RWPE1 (cell line): ENCODE measurements at regions not wholly inside any gene's neighbourhood (a gene's known extent, or its start where the extent isn't known, plus 50 kb on each side); places are given as distances from the start of the nearest gene placed in this dataset.

Experiments used
- CTCF ChIA-PET: fragments of 350-600 bp; sonication (Branson Sonifier 250); formaldehyde crosslinking; extraction: SDS; loops from one replicate; lab custom pipeline; 2021; lab: Yijun Ruan, JAX
- POLR2A ChIA-PET: fragments of 400-600 bp; formaldehyde crosslinking; extraction: SDS; loops from one replicate; lab custom pipeline; 2020; ENCODE audit warnings: antibody characterized with exemption; ENCODE audit not compliant: low non-redundant PET; lab: Yijun Ruan, JAX
- DNase-seq: peaks from one replicate; pipeline ENCODE4 v3.0.0; 2012; ENCODE audit warnings: low spot score
- H3K27ac ChIP-seq: fragments of 450-650 bp; 2 replicates; pipeline ENCODE4 v1.5.1; 2017
- CTCF ChIP-seq: fragments of 450-650 bp; conservative IDR thresholded peaks from 2 replicates; pipeline ENCODE4 v1.5.1; 2017; ENCODE audit warnings: low read depth, mild to moderate bottlenecking

- no peak for TF ChIP-seq CTCF
- H3K27ac ChIP-seq: no peak overlapping the region
- CTCF ChIA-PET: no interaction called here
- POLR2A ChIA-PET: no interaction called here
- DNase-seq: no peak
Observed at GRCh38 chr7:124692425-124692824, 73.2 kb downstream of the GPR37 start.

GRCh38 chr7:124690840-124691239 is 74.8 kb downstream of the GPR37 start:
- CTCF ChIA-PET: no interaction called here
- no peak for DNase-seq
- H3K27ac ChIP-seq: no peak overlapping the region
- POLR2A ChIA-PET: no interaction called here
- no peak for TF ChIP-seq CTCF

GRCh38 chr7:124689931-124690330 is 75.7 kb downstream of the GPR37 start:
- ChIA-PET POLR2A (no interaction called here), CTCF (no interaction called here)
- no peak overlapping the region for H3K27ac ChIP-seq
- TF ChIP-seq CTCF: no peak
- no peak for DNase-seq

- POLR2A ChIA-PET: no interaction called here
- TF ChIP-seq CTCF: no peak
- CTCF ChIA-PET: no interaction called here
- DNase-seq: no peak
- H3K27ac ChIP-seq: no peak overlapping the region
Observed at GRCh38 chr7:124689523-124689922, 76.1 kb downstream of the GPR37 start.

- no peak overlapping the region for H3K27ac ChIP-seq
- ChIA-PET POLR2A (no interaction called here), CTCF (no interaction called here)
- TF ChIP-seq CTCF: no peak
- DNase-seq: no peak
Observed at GRCh38 chr7:124688991-124689390, 76.6 kb downstream of the GPR37 start.

- no peak for DNase-seq
- ChIA-PET CTCF (no interaction called here), POLR2A (no interaction called here)
- TF ChIP-seq CTCF: no peak
- H3K27ac ChIP-seq: no peak overlapping the region
Observed at GRCh38 chr7:124686543-124687171, 78.9 kb downstream of the GPR37 start.
